HepG2 (cell line): ENCODE measurements at regions not wholly inside any gene's neighbourhood (a gene's known extent, or its start where the extent isn't known, plus 50 kb on each side); places are given as distances from the start of the nearest gene placed in this dataset.

Experiments
- ATAC-seq: fragments of 200-7000 bp; cut with Tn5 transposase; 3 replicates; pipeline ENCODE4 v1.9.1; 2020; ENCODE audit warnings: mild to moderate bottlenecking, moderate library complexity
- BruUV-seq: library from RNA; stranded (reverse); fragments of 400-500 nt; replicated peaks from 2 replicates; lab custom pipeline; 2021; lab: Mats Ljungman, UMichigan
- CTCF ChIA-PET: fragments of 300-600 bp; formaldehyde crosslinking; extraction: SDS; loops from one replicate; lab custom pipeline; 2021; ENCODE audit warnings: low total read pairs, inconsistent platforms, low intra/inter-chr PET ratio; lab: Yijun Ruan, JAX
- POLR2A ChIA-PET: fragments of 350-600 bp; sonication (Branson Sonifier 250); formaldehyde crosslinking; loops from one replicate; lab custom pipeline; 2020; ENCODE audit warnings: antibody characterized with exemption, inconsistent platforms; lab: Yijun Ruan, JAX
- DNase-seq: peaks from one replicate; pipeline ENCODE4 v3.0.0-alpha.2; 2015; ENCODE audit warnings: low spot score
- FAIRE-seq: peaks from 3 replicates; lab custom pipeline; 2011; peaks lifted over from hg19 to GRCh38; lab: Jason Lieb, UNC
- H2AFZ ChIP-seq: one replicate; pipeline ENCODE4 v1.6.1; 2011; ENCODE audit warnings: low read length, inconsistent platforms
- H3K27ac ChIP-seq: fragments of 300-600 bp; 3 replicates; pipeline ENCODE4 v1.8.0; 2011; ENCODE audit warnings: mixed run types, mild to moderate bottlenecking, mixed read lengths, low read length, inconsistent platforms; ENCODE audit not compliant: insufficient read depth; ENCODE audit errors: extremely low read length
- H3K27me3 ChIP-seq, 2 experiments: fragments of 200-600 bp in 1 of 2; 2 replicates in 1 of 2; 3 replicates in 1 of 2; pipeline versions ENCODE4 v1.6.0 to v1.8.0; 2011; ENCODE audit warnings: low read length in 2 of 2, mild to moderate bottlenecking in 2 of 2, moderate library complexity in 2 of 2, inconsistent platforms in 1 of 2; ENCODE audit not compliant: insufficient read depth in 2 of 2, control insufficient read depth in 1 of 2
- H3K36me3 ChIP-seq, 2 experiments: fragments of 200-600 bp in 1 of 2; replicated peaks in 1 of 2; 2 replicates in 1 of 2; 3 replicates in 1 of 2; pipeline versions ENCODE4 v1.5.1 to v1.8.0; 2011; ENCODE audit warnings: low read length in 2 of 2, inconsistent platforms in 1 of 2; ENCODE audit not compliant: insufficient read depth in 2 of 2, control insufficient read depth in 1 of 2
- H3K4me1 ChIP-seq: 2 replicates; pipeline ENCODE4 v1.5.1; 2012; ENCODE audit warnings: low read length, inconsistent platforms; ENCODE audit not compliant: insufficient read depth
- H3K4me2 ChIP-seq: 2 replicates; pipeline ENCODE4 v1.6.0; 2011; ENCODE audit warnings: low read depth, low read length, inconsistent platforms
- H3K4me3 ChIP-seq, 3 experiments: fragments of 200-600 bp in 1 of 3; sonication (generic), shearing (Covaris generic) in 1 of 3; replicated peaks in 1 of 3; 2 replicates each; pipeline ENCODE4 v1.5.1; 2011 to 2016; ENCODE audit warnings: low read length in 3 of 3, inconsistent platforms in 2 of 3, low read depth in 2 of 3, mild to moderate bottlenecking in 2 of 3, control low read depth in 1 of 3, mixed read lengths in 1 of 3; ENCODE audit not compliant: insufficient read depth in 1 of 3
- H3K79me2 ChIP-seq: one replicate; pipeline ENCODE4 v1.6.1; 2011; ENCODE audit warnings: low read length, inconsistent platforms; ENCODE audit not compliant: insufficient read depth
- H3K9ac ChIP-seq: 2 replicates; pipeline ENCODE4 v1.6.0; 2011; ENCODE audit warnings: mild to moderate bottlenecking, low read depth, low read length, inconsistent platforms; ENCODE audit not compliant: insufficient read depth
- H3K9me3 ChIP-seq: 2 replicates; pipeline ENCODE4 v1.5.1; 2012; ENCODE audit warnings: mild to moderate bottlenecking, low read length
- H4K20me1 ChIP-seq: 2 replicates; pipeline ENCODE4 v1.6.0; 2011; ENCODE audit warnings: inconsistent platforms, mild to moderate bottlenecking, low read length, moderate library complexity; ENCODE audit not compliant: insufficient read depth
- AGO2 ChIP-seq: fragments of 200-400 bp; formaldehyde crosslinking; optimal IDR thresholded peaks from 2 replicates; pipeline ENCODE3; 2017; ENCODE audit warnings: mild to moderate bottlenecking, low read depth, low read length, moderate library complexity
- CBFB ChIP-seq: sonication (generic); formaldehyde crosslinking; IDR thresholded peaks from 2 replicates; pipeline ENCODE4 v1.4.0; 2020; ENCODE audit warnings: missing genetic modification reagents
- CEBPB ChIP-seq: IDR thresholded peaks from 2 replicates; pipeline ENCODE4 v1.6.1; 2011; ENCODE audit warnings: low read depth, low read length, improper control_type of control experiment, borderline replicate concordance
- KDM4B ChIP-seq: sonication (generic); formaldehyde crosslinking; IDR thresholded peaks from 2 replicates; pipeline ENCODE4 v1.4.0; 2020; ENCODE audit warnings: missing genetic modification reagents
- PHF21A ChIP-seq: sonication (generic); formaldehyde crosslinking; IDR thresholded peaks from 2 replicates; pipeline ENCODE4 v1.5.0; 2020; ENCODE audit warnings: mild to moderate bottlenecking, missing genetic modification reagents
- SIX4 ChIP-seq: sonication (generic); formaldehyde crosslinking; IDR thresholded peaks from 2 replicates; pipeline ENCODE4 v1.4.0; 2020; ENCODE audit warnings: missing genetic modification reagents
- TBP ChIP-seq: sonication (generic); formaldehyde crosslinking; IDR thresholded peaks from 2 replicates; pipeline ENCODE4 v1.5.0; 2020; ENCODE audit warnings: missing genetic modification reagents
- TFE3 ChIP-seq: IDR thresholded peaks from 2 replicates; pipeline ENCODE4 v1.6.1; 2016
- ZBTB25 ChIP-seq: IDR thresholded peaks from 2 replicates; pipeline ENCODE4 v1.6.1; 2018; ENCODE audit warnings: missing genetic modification reagents
- ZNF333 ChIP-seq: sonication (generic); formaldehyde crosslinking; IDR thresholded peaks from 2 replicates; pipeline ENCODE4 v1.4.0; 2020; ENCODE audit warnings: mild to moderate bottlenecking, missing genetic modification reagents, borderline replicate concordance
- ZNF335 ChIP-seq: sonication (generic); formaldehyde crosslinking; IDR thresholded peaks from 2 replicates; pipeline ENCODE4 v1.4.0; 2020; ENCODE audit warnings: missing genetic modification reagents
- ZNF792 ChIP-seq: IDR thresholded peaks from 2 replicates; pipeline ENCODE4 v1.6.1; 2016
- WGBS: methylation state at CpG from one replicate; pipeline ENCODE4 v1.1.6; 2017; ENCODE audit warnings: low lambda C conversion rate; 5-methylcytosine and 5-hydroxymethylcytosine counted together
- in situ Hi-C: cut with HindIII; loops from 2 replicates; pipeline ENCODE4 v1.10.0; 2017; ENCODE audit warnings: low pct_unique_long_range_greater_than_20kb; ENCODE audit not compliant: extremely low pct_ligation_motif_present
- intact Hi-C: fragments of 100-400 bp; cut with micrococcal nuclease; formaldehyde crosslinking; loops from one replicate; pipeline ENCODE4 v1.10.0; 2022; ENCODE audit not compliant: unreplicated experiment
- TF ChIP-seq, protein P1 (sequence below): sonication (generic); formaldehyde crosslinking; IDR thresholded peaks from 2 replicates; pipeline ENCODE4 v1.4.0; 2020; ENCODE audit warnings: missing genetic modification reagents

- 9% methylated on average over 6 of the region's 6 CpGs for WGBS
- Histone ChIP-seq H3K4me2 (no peak overlapping the region), H3K27me3 (no peaks in the 10 kb centered on the region), H3K36me3 (no peaks in the 10 kb centered on the region), H3K79me2 (no peaks in the 10 kb centered on the region), H3K27ac (no peak overlapping the region), H3K4me1 (no peaks in the 10 kb centered on the region), H3K4me3 (no peak overlapping the region), H3K9me3 (peaks cover 11% of the 10 kb centered on the region), H4K20me1 (no peaks in the 10 kb centered on the region), H3K9ac (no peak overlapping the region), H2AFZ (no peak overlapping the region)
- CTCF ChIA-PET, result no interaction called here
- DNase-seq (no peak), FAIRE-seq (no peak), ATAC-seq (no peak)
- peak; percentile 51; the same call in 1 of the 2 replicates for TF ChIP-seq CEBPB
- no peak for TF ChIP-seq CBFB (CRISPR knock-in tag)
- POLR2A ChIA-PET, result no interaction called here
- intact Hi-C loops, result no loop called here
- BruUV-seq, result no TSS peak
- in situ Hi-C loops, result no loop called here
Observed at GRCh38 chr2:180174580-180174979, 167.5 kb upstream of the CWC22 start.

DNA sequence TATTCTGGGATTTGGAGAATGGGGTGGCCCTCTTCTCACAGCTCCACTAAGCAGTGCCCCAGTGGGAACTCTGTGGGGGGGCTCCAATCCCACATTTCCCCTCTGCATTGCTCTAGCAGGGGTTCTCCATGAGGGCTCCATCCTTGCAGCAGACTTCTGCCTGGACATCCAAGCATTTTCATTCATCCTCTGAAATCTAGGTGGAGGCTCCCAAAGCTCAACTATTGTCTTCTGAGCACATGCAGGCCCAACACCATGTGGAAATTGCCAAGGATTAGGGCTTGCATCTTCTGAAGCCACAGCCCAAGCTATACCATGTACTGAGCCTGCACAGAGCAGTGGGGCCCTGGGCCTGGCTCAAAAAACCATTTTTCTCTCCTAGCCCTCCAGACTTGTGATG lies 162.4 kb upstream of the CWC22 start:
- Histone ChIP-seq H3K27ac (no peak overlapping the region), H3K4me1 (no peaks in the 10 kb centered on the region), H3K79me2 (no peaks in the 10 kb centered on the region), H3K27me3 (no peaks in the 10 kb centered on the region), H3K4me2 (no peak overlapping the region), H3K9me3 (peaks cover 40% of the 10 kb centered on the region), H3K9ac (no peak overlapping the region), H4K20me1 (no peaks in the 10 kb centered on the region), H3K36me3 (no peaks in the 10 kb centered on the region), H3K4me3 (no peak overlapping the region), H2AFZ (no peak overlapping the region)
- intact Hi-C loops, result no loop called here
- POLR2A ChIA-PET, result no interaction called here
- BruUV-seq, result no TSS peak
- in situ Hi-C loops, result no loop called here
- ATAC-seq (no peak), DNase-seq (no peak), FAIRE-seq (no peak)
- CTCF ChIA-PET, result no interaction called here
- no peak for TF ChIP-seq ZBTB25 (CRISPR knock-in tag)
- no peak for TF ChIP-seq TBP (CRISPR knock-in tag)
- no peak for TF ChIP-seq AGO2
- TF ChIP-seq ZNF792 (CRISPR knock-in tag), result no peak
- no peak for TF ChIP-seq KDM4B (CRISPR knock-in tag)
- TF ChIP-seq, protein P1, sequence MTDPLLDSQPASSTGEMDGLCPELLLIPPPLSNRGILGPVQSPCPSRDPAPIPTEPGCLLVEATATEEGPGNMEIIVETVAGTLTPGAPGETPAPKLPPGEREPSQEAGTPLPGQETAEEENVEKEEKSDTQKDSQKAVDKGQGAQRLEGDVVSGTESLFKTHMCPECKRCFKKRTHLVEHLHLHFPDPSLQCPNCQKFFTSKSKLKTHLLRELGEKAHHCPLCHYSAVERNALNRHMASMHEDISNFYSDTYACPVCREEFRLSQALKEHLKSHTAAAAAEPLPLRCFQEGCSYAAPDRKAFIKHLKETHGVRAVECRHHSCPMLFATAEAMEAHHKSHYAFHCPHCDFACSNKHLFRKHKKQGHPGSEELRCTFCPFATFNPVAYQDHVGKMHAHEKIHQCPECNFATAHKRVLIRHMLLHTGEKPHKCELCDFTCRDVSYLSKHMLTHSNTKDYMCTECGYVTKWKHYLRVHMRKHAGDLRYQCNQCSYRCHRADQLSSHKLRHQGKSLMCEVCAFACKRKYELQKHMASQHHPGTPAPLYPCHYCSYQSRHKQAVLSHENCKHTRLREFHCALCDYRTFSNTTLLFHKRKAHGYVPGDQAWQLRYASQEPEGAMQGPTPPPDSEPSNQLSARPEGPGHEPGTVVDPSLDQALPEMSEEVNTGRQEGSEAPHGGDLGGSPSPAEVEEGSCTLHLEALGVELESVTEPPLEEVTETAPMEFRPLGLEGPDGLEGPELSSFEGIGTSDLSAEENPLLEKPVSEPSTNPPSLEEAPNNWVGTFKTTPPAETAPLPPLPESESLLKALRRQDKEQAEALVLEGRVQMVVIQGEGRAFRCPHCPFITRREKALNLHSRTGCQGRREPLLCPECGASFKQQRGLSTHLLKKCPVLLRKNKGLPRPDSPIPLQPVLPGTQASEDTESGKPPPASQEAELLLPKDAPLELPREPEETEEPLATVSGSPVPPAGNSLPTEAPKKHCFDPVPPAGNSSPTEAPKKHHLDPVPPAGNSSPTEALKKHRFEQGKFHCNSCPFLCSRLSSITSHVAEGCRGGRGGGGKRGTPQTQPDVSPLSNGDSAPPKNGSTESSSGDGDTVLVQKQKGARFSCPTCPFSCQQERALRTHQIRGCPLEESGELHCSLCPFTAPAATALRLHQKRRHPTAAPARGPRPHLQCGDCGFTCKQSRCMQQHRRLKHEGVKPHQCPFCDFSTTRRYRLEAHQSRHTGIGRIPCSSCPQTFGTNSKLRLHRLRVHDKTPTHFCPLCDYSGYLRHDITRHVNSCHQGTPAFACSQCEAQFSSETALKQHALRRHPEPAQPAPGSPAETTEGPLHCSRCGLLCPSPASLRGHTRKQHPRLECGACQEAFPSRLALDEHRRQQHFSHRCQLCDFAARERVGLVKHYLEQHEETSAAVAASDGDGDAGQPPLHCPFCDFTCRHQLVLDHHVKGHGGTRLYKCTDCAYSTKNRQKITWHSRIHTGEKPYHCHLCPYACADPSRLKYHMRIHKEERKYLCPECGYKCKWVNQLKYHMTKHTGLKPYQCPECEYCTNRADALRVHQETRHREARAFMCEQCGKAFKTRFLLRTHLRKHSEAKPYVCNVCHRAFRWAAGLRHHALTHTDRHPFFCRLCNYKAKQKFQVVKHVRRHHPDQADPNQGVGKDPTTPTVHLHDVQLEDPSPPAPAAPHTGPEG (CRISPR knock-in tag), result no peak
- no peak for TF ChIP-seq ZNF335 (CRISPR knock-in tag)
- TF ChIP-seq PHF21A (CRISPR knock-in tag), result no peak
- no peak for TF ChIP-seq ZNF333 (CRISPR knock-in tag)
- TF ChIP-seq SIX4, result no peak
- TF ChIP-seq TFE3, result no peak
